ENCODE measurements at regions not wholly inside any gene's neighbourhood (a gene's known extent, or its start where the extent isn't known, plus 50 kb on each side); places are given as distances from the start of the nearest gene placed in this dataset.
A peak's percentile ranks its signal among the peaks of the same experiment; 100 is the strongest.

- TF ChIP-seq AGO2 (optimal IDR thresholded peaks at IDR 0.05; ENCODE audit: low read depth, low read length) (no peak), ZNF230 (CRISPR knock-in tag; IDR thresholded peaks at IDR 0.05) (no peak), BCL3 (CRISPR knock-in tag; IDR thresholded peaks at IDR 0.05) (no peak), GLI4 (CRISPR knock-in tag; IDR thresholded peaks at IDR 0.05; ENCODE audit: borderline replicate concordance) (0 out of 2 replicates have a peak, but pooled peaks have one; percentile 29), GABPB1 (CRISPR knock-in tag; IDR thresholded peaks at IDR 0.05) (no peak)
Measured at GRCh38 chr22:48695731-48696305, 1131.9 kb downstream of the BRD1 start (continued).

- H3K4me1 ChIP-seq (ENCODE audit: insufficient read depth, low read length), result peaks cover 97% of the 10 kb centered on the region
- H3K4me2 ChIP-seq (ENCODE audit: low read depth, low read length), result peak overlapping the region; percentile 79
- no peak for ATAC-seq
- TF ChIP-seq ZNF687 (CRISPR knock-in tag; IDR thresholded peaks at IDR 0.05), result 0 out of 2 replicates have a peak, but pooled peaks have one; percentile 39
- TF ChIP-seq ZNF350 (CRISPR knock-in tag; IDR thresholded peaks at IDR 0.05; ENCODE audit: borderline replicate concordance, low read depth), result no peak
- no peak for TF ChIP-seq TEAD2 (CRISPR knock-in tag; IDR thresholded peaks at IDR 0.05)
- TF ChIP-seq CREB1 (IDR thresholded peaks at IDR 0.05), result peak; percentile 20; the same call in 1 of the 2 replicates
- TF ChIP-seq CREB1 (CRISPR knock-in tag; IDR thresholded peaks at IDR 0.05), result no peak
- TF ChIP-seq MEIS2 (CRISPR knock-in tag; IDR thresholded peaks at IDR 0.05), result no peak
- no peak for TF ChIP-seq ZNF180 (CRISPR knock-in tag; IDR thresholded peaks at IDR 0.05; ENCODE audit: borderline replicate concordance, low read depth)
- no peaks in the 10 kb centered on the region for H3K9me3 ChIP-seq (ENCODE audit: low read length)
- H3K79me2 ChIP-seq (ENCODE audit: insufficient read depth, low read length), result peaks cover 83% of the 10 kb centered on the region
- POLR2A ChIA-PET, result interaction anchor here (4.0 kb wide), 1 partner anchor 9 kb away, joined by 56 read pairs; no protein-coding TSS in a partner anchor
- peak overlapping the region; percentile 61 for H3K9ac ChIP-seq (ENCODE audit: insufficient read depth, low read depth, low read length)
- no peak overlapping the region for H3K27ac ChIP-seq (ENCODE audit: extremely low read length, insufficient read depth, low read length)
- no peak for DNase-seq (ENCODE audit: low spot score)
- no peaks in the 10 kb centered on the region; the same call in 1 of the 2 replicates for H4K20me1 ChIP-seq (ENCODE audit: insufficient read depth, low read length)
- no peak overlapping the region for H2AFZ ChIP-seq (ENCODE audit: low read length)
- intact Hi-C loops (cut with micrococcal nuclease; ENCODE audit: unreplicated experiment) (no loop called here), in situ Hi-C loops (cut with HindIII; ENCODE audit: extremely low pct_ligation_motif_present, low pct_unique_long_range_greater_than_20kb) (no loop called here)
- no peaks in the 10 kb centered on the region for H3K27me3 ChIP-seq (ENCODE audit: control insufficient read depth in 1 of 2, insufficient read depth in 2 of 2, low read length in 2 of 2)
- CTCF ChIA-PET (ENCODE audit: low intra/inter-chr PET ratio, low total read pairs), result no interaction called here
- H3K36me3 ChIP-seq (replicated peaks in 1 of 2; ENCODE audit: control insufficient read depth in 1 of 2, insufficient read depth in 2 of 2, low read length in 2 of 2), result no peaks in the 10 kb centered on the region; a peak in 2 of 5 replicates
- WGBS (ENCODE audit: low lambda C conversion rate), result 73% methylated on average over 5 of the region's 6 CpGs
- TSS peak; percentile 34 for BruUV-seq (replicated peaks)
- peak overlapping the region; percentile 51 to 78 (median 55) for H3K4me3 ChIP-seq (replicated peaks in 1 of 3; ENCODE audit: insufficient read depth in 1 of 3, low read depth in 2 of 3, low read length in 3 of 3)
- no peak for FAIRE-seq
Measured at GRCh38 chr22:48695251-48695650, 1132.4 kb downstream of the BRD1 start.

Measured in HepG2 (cell line).